DOHH2 (cell line): ENCODE measurements at regions not wholly inside any gene's neighbourhood (a gene's known extent, or its start where the extent isn't known, plus 50 kb on each side); places are given as distances from the start of the nearest gene placed in this dataset.

Source experiments
- H3F3A ChIP-seq: fragments of 200-600 bp; sonication (generic), shearing (Covaris generic); 2 replicates; pipeline ENCODE4 v1.6.0; 2016; ENCODE audit warnings: antibody characterized with exemption, mild to moderate bottlenecking; ENCODE audit not compliant: control insufficient read depth, insufficient read depth
- H3K27ac ChIP-seq: fragments of 200-600 bp; sonication (generic); 2 replicates; pipeline ENCODE4 v1.5.1; 2014; ENCODE audit warnings: low read depth, mild to moderate bottlenecking, low read length, moderate library complexity
- H3K27me3 ChIP-seq: fragments of 200-600 bp; sonication (generic); 2 replicates; pipeline ENCODE4 v1.6.1; 2014; ENCODE audit warnings: mild to moderate bottlenecking, low read length, mixed read lengths; ENCODE audit not compliant: control insufficient read depth
- H3K36me3 ChIP-seq: fragments of 200-600 bp; sonication (generic); 2 replicates; pipeline ENCODE4 v1.6.1; 2014; ENCODE audit warnings: mild to moderate bottlenecking, low read length, moderate library complexity, mixed read lengths; ENCODE audit not compliant: control insufficient read depth
- H3K4me1 ChIP-seq: fragments of 200-600 bp; sonication (generic); 2 replicates; pipeline ENCODE4 v1.6.1; 2014; ENCODE audit warnings: mild to moderate bottlenecking, low read length, mixed read lengths; ENCODE audit not compliant: control insufficient read depth
- H3K4me2 ChIP-seq: fragments of 200-600 bp; sonication (generic); 2 replicates; pipeline ENCODE4 v1.6.0; 2014; ENCODE audit warnings: mild to moderate bottlenecking, low read length, moderate library complexity
- H3K4me3 ChIP-seq: fragments of 200-600 bp; sonication (generic); 2 replicates; pipeline ENCODE4 v1.5.1; 2014; ENCODE audit warnings: mild to moderate bottlenecking, low read length, mixed read lengths
- H3K79me2 ChIP-seq: fragments of 200-600 bp; sonication (generic); 2 replicates; pipeline ENCODE4 v1.6.1; 2014; ENCODE audit warnings: mild to moderate bottlenecking, low read length, mixed read lengths; ENCODE audit not compliant: control insufficient read depth
- H3K9me2 ChIP-seq: fragments of 200-600 bp; sonication (generic); replicated peaks from 2 replicates; pipeline ENCODE4 v1.6.1; 2014; ENCODE audit warnings: mild to moderate bottlenecking, low read length, mixed read lengths; ENCODE audit not compliant: control insufficient read depth
- H3K9me3 ChIP-seq: fragments of 200-600 bp; sonication (generic); 2 replicates; pipeline ENCODE4 v1.6.1; 2014; ENCODE audit warnings: antibody characterized with exemption, low read length, mixed read lengths; ENCODE audit not compliant: control insufficient read depth, insufficient read depth
- H4K20me1 ChIP-seq: fragments of 200-600 bp; sonication (generic); 2 replicates; pipeline ENCODE4 v1.6.0; 2014; ENCODE audit warnings: low read depth, mild to moderate bottlenecking, antibody characterized with exemption, low read length, moderate library complexity; ENCODE audit not compliant: control insufficient read depth, insufficient read depth
- CTCF ChIP-seq: fragments of 200-600 bp; sonication (generic); IDR thresholded peaks from one replicate; pipeline ENCODE4 v1.5.1; 2014; ENCODE audit warnings: antibody characterized with exemption, mild to moderate bottlenecking, low read depth, low read length; ENCODE audit not compliant: poor library complexity, severe bottlenecking
- EZH2phosphoT487 ChIP-seq: fragments of 200-600 bp; sonication (generic); IDR thresholded peaks from 2 replicates; pipeline ENCODE4 v1.6.1; 2017; ENCODE audit warnings: borderline replicate concordance, mild to moderate bottlenecking, antibody characterized with exemption, low read length, moderate library complexity, mixed read lengths

- H3K36me3 ChIP-seq: no peaks in the 10 kb centered on the region
- H4K20me1 ChIP-seq: no peaks in the 10 kb centered on the region
- H3K79me2 ChIP-seq: no peaks in the 10 kb centered on the region
- TF ChIP-seq CTCF: no peak
- no peak for TF ChIP-seq EZH2phosphoT487
- no peaks in the 10 kb centered on the region for H3K9me2 ChIP-seq
- H3F3A ChIP-seq: no peaks in the 10 kb centered on the region
- H3K27me3 ChIP-seq: no peaks in the 10 kb centered on the region; the same call in 1 of the 2 replicates
- no peak overlapping the region for H3K4me3 ChIP-seq
- no peak overlapping the region for H3K4me2 ChIP-seq
- H3K9me3 ChIP-seq: no peaks in the 10 kb centered on the region
- no peaks in the 10 kb centered on the region for H3K4me1 ChIP-seq
- no peak overlapping the region for H3K27ac ChIP-seq
Measured at GRCh38 chr10:58930500-58930899, 245.9 kb upstream of the PHYHIPL start.

- H3K27ac ChIP-seq: no peak overlapping the region
- TF ChIP-seq CTCF (no peak), EZH2phosphoT487 (no peak)
- no peak overlapping the region for H3K4me3 ChIP-seq
- H3F3A ChIP-seq: no peaks in the 10 kb centered on the region
- no peak overlapping the region for H3K4me2 ChIP-seq
- no peaks in the 10 kb centered on the region for H3K27me3 ChIP-seq
- no peaks in the 10 kb centered on the region for H4K20me1 ChIP-seq
- no peaks in the 10 kb centered on the region for H3K9me2 ChIP-seq
- H3K36me3 ChIP-seq: no peaks in the 10 kb centered on the region
- no peaks in the 10 kb centered on the region for H3K79me2 ChIP-seq
- H3K9me3 ChIP-seq: no peaks in the 10 kb centered on the region
- no peaks in the 10 kb centered on the region for H3K4me1 ChIP-seq
Measured at GRCh38 chr10:58932126-58932525, 244.3 kb upstream of the PHYHIPL start.

GRCh38 chr10:58932577-58933314, 243.7 kb upstream of the PHYHIPL start:
- no peaks in the 10 kb centered on the region for H3K9me3 ChIP-seq
- TF ChIP-seq EZH2phosphoT487 (no peak), CTCF (no peak)
- no peak overlapping the region for H3K4me3 ChIP-seq
- H3F3A ChIP-seq: no peaks in the 10 kb centered on the region
- H3K27ac ChIP-seq: no peak overlapping the region
- no peaks in the 10 kb centered on the region for H3K9me2 ChIP-seq
- H3K27me3 ChIP-seq: no peaks in the 10 kb centered on the region
- no peak overlapping the region for H3K4me2 ChIP-seq
- no peaks in the 10 kb centered on the region for H4K20me1 ChIP-seq
- H3K79me2 ChIP-seq: no peaks in the 10 kb centered on the region
- no peaks in the 10 kb centered on the region for H3K4me1 ChIP-seq
- no peaks in the 10 kb centered on the region for H3K36me3 ChIP-seq
